K562 (cell line): ENCODE measurements at regions not wholly inside any gene's neighbourhood (a gene's known extent, or its start where the extent isn't known, plus 50 kb on each side); places are given as distances from the start of the nearest gene placed in this dataset.

Source experiments
- ATAC-seq: fragments of 200-7000 bp; cut with Tn5 transposase; 3 replicates; pipeline ENCODE4 v1.9.1; 2020; ENCODE audit warnings: moderate library complexity
- BruUV-seq: library from RNA; stranded (reverse); fragments of 400-500 nt; replicated peaks from 2 replicates; lab custom pipeline; 2021; lab: Mats Ljungman, UMichigan
- CTCF ChIA-PET: fragments of 300-600 bp; formaldehyde crosslinking; extraction: SDS; loops from one replicate; lab custom pipeline; 2021; ENCODE audit warnings: low intra/inter-chr PET ratio; lab: Yijun Ruan, JAX
- POLR2A ChIA-PET: fragments of 300-600, 350-650 bp; sonication (Branson Sonifier 250); formaldehyde crosslinking; extraction: SDS; loops from one replicate; lab custom pipeline; 2021; ENCODE audit warnings: antibody characterized with exemption, inconsistent platforms; lab: Yijun Ruan, JAX
- DNase-seq, 4 experiments: peaks; one replicate each; pipeline versions ENCODE4 v3.0.0 to v3.0.0-alpha.2; 2011 to 2018; ENCODE audit warnings: low spot score in 3 of 4, mixed read lengths in 3 of 4; ENCODE audit errors: extremely low read depth in 1 of 4
- FAIRE-seq: peaks from 2 replicates; lab custom pipeline; 2011; peaks lifted over from hg19 to GRCh38; lab: Jason Lieb, UNC
- H2AFZ ChIP-seq: 2 replicates; pipeline ENCODE4 v1.6.0; 2011; ENCODE audit warnings: low read depth, low read length, control low read depth, inconsistent platforms
- H3K27ac ChIP-seq: fragments of 200-600 bp; 3 replicates; pipeline ENCODE4 v1.8.0; 2011; ENCODE audit warnings: low read depth, mild to moderate bottlenecking, control low read depth, inconsistent platforms, low read length, moderate library complexity, mixed read lengths; ENCODE audit errors: extremely low read depth
- H3K27me3 ChIP-seq, 2 experiments: fragments of 300-600 bp in 1 of 2; 2 replicates in 1 of 2; 3 replicates in 1 of 2; pipeline versions ENCODE4 v1.6.0 to v1.8.0; 2011; ENCODE audit warnings: inconsistent platforms in 2 of 2, low read length in 2 of 2, mild to moderate bottlenecking in 1 of 2, mixed read lengths in 1 of 2, moderate library complexity in 1 of 2; ENCODE audit not compliant: control insufficient read depth in 2 of 2, insufficient read depth in 2 of 2
- H3K36me3 ChIP-seq: fragments of 300-600 bp; 3 replicates; pipeline ENCODE4 v1.8.0; 2011; ENCODE audit warnings: mild to moderate bottlenecking, low read length, inconsistent platforms; ENCODE audit not compliant: control insufficient read depth, insufficient read depth
- H3K4me1 ChIP-seq, 2 experiments: fragments of 200-600 bp in 1 of 2; replicated peaks in 1 of 2; 2 replicates in 1 of 2; 3 replicates in 1 of 2; pipeline versions ENCODE4 v1.5.1 to v1.8.0; 2011; ENCODE audit warnings: inconsistent platforms in 2 of 2, low read length in 2 of 2, mild to moderate bottlenecking in 1 of 2, mixed read lengths in 1 of 2, moderate library complexity in 1 of 2; ENCODE audit not compliant: control insufficient read depth in 2 of 2, insufficient read depth in 2 of 2
- H3K4me2 ChIP-seq: 2 replicates; pipeline ENCODE4 v1.6.1; 2011; ENCODE audit warnings: low read length, control low read depth, inconsistent platforms, mixed read lengths; ENCODE audit not compliant: insufficient read depth
- H3K4me3 ChIP-seq: fragments of 200-600 bp; sonication (generic), shearing (Covaris generic); 2 replicates; pipeline ENCODE4 v1.5.1; 2016; ENCODE audit warnings: control low read depth, inconsistent platforms
- H3K79me2 ChIP-seq: fragments of 200-600 bp; 3 replicates; pipeline ENCODE4 v1.8.0; 2011; ENCODE audit warnings: low read length, inconsistent platforms; ENCODE audit not compliant: control insufficient read depth, insufficient read depth
- H3K9ac ChIP-seq, 2 experiments: 2 replicates each; pipeline versions ENCODE4 v1.6.0 to v1.6.1; 2011; ENCODE audit warnings: low read depth in 2 of 2, low read length in 2 of 2, control low read depth in 1 of 2, inconsistent platforms in 1 of 2, mild to moderate bottlenecking in 1 of 2, mixed read lengths in 1 of 2; ENCODE audit not compliant: insufficient read depth in 1 of 2
- H3K9me1 ChIP-seq: one replicate; pipeline ENCODE4 v1.6.0; 2011; ENCODE audit warnings: inconsistent platforms, mild to moderate bottlenecking, low read length, moderate library complexity; ENCODE audit not compliant: control insufficient read depth, insufficient read depth
- H3K9me3 ChIP-seq: replicated peaks from 2 replicates; pipeline ENCODE4 v1.5.1; 2011; ENCODE audit warnings: low read depth, low read length, inconsistent platforms; ENCODE audit not compliant: control insufficient read depth, insufficient read depth
- H4K20me1 ChIP-seq: replicated peaks from 2 replicates; pipeline ENCODE4 v1.6.1; 2011; ENCODE audit warnings: low read length, inconsistent platforms, mixed read lengths; ENCODE audit not compliant: control insufficient read depth, insufficient read depth
- PHF20 ChIP-seq: fragments of 450-650 bp; IDR thresholded peaks from 2 replicates; pipeline ENCODE4 v1.6.1; 2018; ENCODE audit not compliant: partially characterized antibody
- TCFL5 ChIP-seq: fragments of 250-450 bp; sonication (Bioruptor Pico); conservative IDR thresholded peaks from 2 replicates; pipeline ENCODE4 v1.6.1; 2021; ENCODE audit warnings: mild to moderate bottlenecking, moderate library complexity, matching md5 sums
- ZBTB40 ChIP-seq, 2 experiments: fragments of 450-650 bp in 1 of 2; sonication (generic) in 1 of 2; formaldehyde crosslinking in 1 of 2; IDR thresholded peaks; 2 replicates each; pipeline versions ENCODE4 v1.7.1 to v1.9.0; 2016 to 2022; ENCODE audit warnings: inconsistent platforms in 1 of 2, mild to moderate bottlenecking in 1 of 2, missing genetic modification reagents in 1 of 2
- ZNF280A ChIP-seq: fragments of 450-650 bp; IDR thresholded peaks from 2 replicates; pipeline ENCODE4 v1.6.1; 2018; ENCODE audit warnings: mild to moderate bottlenecking, low read depth; ENCODE audit not compliant: partially characterized antibody
- ZNF830 ChIP-seq: fragments of 250-450 bp; sonication (Bioruptor Pico); IDR thresholded peaks from 2 replicates; pipeline ENCODE4 v1.5.0; 2021; ENCODE audit warnings: mild to moderate bottlenecking
- WGBS: fragments of 100-300 bp; shearing (Covaris generic); methylation state at CpG from one replicate; pipeline ENCODE4 v1.1.6; 2016; ENCODE audit warnings: low coverage, mixed read lengths; ENCODE audit not compliant: insufficient coverage; ENCODE audit errors: missing lambda C conversion rate; 5-methylcytosine and 5-hydroxymethylcytosine counted together
- in situ Hi-C: fragments of 300-500 bp; cut with MboI; formaldehyde crosslinking; loops from 4 replicates; pipeline ENCODE4 v1.15.0; 2018; ENCODE audit warnings: inconsistent platforms, mixed read lengths
- intact Hi-C: fragments of 100-400 bp; cut with micrococcal nuclease; formaldehyde crosslinking; loops from 2 replicates; pipeline ENCODE4 v1.14.2; 2022
- TF ChIP-seq, protein P1 (sequence below), 2 experiments: fragments of 450-650 bp; IDR thresholded peaks; 2 replicates each; pipeline ENCODE4 v1.6.1; 2018; ENCODE audit warnings: mild to moderate bottlenecking in 2 of 2, low read depth in 1 of 2; ENCODE audit not compliant: partially characterized antibody in 2 of 2

DNA sequence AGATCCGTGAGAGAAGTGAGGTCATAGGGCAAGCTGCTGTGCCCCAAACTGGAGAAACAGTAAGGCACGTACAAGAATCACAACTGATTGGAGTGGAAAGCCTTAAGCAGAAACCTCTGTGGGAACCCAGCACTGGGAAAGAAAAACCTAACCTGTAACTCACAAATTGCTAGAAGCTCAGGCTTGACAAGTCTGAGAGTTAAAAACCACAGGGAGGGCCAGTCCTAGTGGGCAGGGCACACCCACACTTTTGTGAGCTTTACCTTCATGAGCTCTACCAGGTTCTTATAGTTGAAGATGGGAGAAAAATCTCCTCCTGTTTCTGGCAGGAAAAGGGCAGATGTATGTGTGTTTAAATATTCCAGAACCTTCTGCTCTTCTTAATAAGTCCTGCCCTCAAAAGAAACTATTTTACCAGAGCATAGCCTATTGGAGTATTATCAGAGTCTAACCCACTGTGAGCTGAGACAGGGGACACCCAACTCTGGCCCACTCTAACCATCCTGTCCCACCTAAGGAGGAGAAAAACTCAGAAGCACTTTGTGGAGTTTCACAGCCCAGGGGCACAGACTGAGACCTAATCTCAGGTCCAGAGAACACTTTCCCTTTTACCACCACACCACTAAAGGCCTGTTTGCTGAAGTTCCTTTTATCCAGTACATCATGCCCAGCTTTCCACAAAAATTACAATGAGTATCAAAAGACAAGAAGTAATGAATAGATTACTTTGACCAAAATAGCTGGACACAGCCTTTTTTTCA is 1265.7 kb upstream of the CHAC2 start:
- Histone ChIP-seq H4K20me1 (no peaks in the 10 kb centered on the region), H3K79me2 (no peaks in the 10 kb centered on the region), H3K4me2 (no peak overlapping the region), H3K27me3 (no peaks in the 10 kb centered on the region), H3K9me1 (no peaks in the 10 kb centered on the region), H3K4me1 (no peaks in the 10 kb centered on the region), H3K9me3 (no peaks in the 10 kb centered on the region; the same call in none of the 2 replicates), H2AFZ (no peak overlapping the region), H3K4me3 (no peak overlapping the region), H3K27ac (no peak overlapping the region), H3K9ac (no peak overlapping the region), H3K36me3 (no peaks in the 10 kb centered on the region)
- 0% methylated on average over 2 of the region's 2 CpGs for WGBS
- in situ Hi-C loops (no loop called here), intact Hi-C loops (no loop called here)
- FAIRE-seq (no peak), ATAC-seq (no peak), DNase-seq (no peak)
- no TSS peak for BruUV-seq
- CTCF ChIA-PET = no interaction called here
- POLR2A ChIA-PET = no interaction called here
- TF ChIP-seq, protein P1, sequence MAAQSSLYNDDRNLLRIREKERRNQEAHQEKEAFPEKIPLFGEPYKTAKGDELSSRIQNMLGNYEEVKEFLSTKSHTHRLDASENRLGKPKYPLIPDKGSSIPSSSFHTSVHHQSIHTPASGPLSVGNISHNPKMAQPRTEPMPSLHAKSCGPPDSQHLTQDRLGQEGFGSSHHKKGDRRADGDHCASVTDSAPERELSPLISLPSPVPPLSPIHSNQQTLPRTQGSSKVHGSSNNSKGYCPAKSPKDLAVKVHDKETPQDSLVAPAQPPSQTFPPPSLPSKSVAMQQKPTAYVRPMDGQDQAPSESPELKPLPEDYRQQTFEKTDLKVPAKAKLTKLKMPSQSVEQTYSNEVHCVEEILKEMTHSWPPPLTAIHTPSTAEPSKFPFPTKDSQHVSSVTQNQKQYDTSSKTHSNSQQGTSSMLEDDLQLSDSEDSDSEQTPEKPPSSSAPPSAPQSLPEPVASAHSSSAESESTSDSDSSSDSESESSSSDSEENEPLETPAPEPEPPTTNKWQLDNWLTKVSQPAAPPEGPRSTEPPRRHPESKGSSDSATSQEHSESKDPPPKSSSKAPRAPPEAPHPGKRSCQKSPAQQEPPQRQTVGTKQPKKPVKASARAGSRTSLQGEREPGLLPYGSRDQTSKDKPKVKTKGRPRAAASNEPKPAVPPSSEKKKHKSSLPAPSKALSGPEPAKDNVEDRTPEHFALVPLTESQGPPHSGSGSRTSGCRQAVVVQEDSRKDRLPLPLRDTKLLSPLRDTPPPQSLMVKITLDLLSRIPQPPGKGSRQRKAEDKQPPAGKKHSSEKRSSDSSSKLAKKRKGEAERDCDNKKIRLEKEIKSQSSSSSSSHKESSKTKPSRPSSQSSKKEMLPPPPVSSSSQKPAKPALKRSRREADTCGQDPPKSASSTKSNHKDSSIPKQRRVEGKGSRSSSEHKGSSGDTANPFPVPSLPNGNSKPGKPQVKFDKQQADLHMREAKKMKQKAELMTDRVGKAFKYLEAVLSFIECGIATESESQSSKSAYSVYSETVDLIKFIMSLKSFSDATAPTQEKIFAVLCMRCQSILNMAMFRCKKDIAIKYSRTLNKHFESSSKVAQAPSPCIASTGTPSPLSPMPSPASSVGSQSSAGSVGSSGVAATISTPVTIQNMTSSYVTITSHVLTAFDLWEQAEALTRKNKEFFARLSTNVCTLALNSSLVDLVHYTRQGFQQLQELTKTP (IDR thresholded peaks at IDR 0.05; ENCODE audit: low read depth in 1 of 2, partially characterized antibody in 2 of 2) = no peak
- TF ChIP-seq PHF20 = no peak
- no peak for TF ChIP-seq TCFL5 (CRISPR knock-in tag)
- no peak for TF ChIP-seq ZBTB40 (IDR thresholded peaks at IDR 0.05)
- TF ChIP-seq ZBTB40 (CRISPR knock-in tag; IDR thresholded peaks at IDR 0.05) = no peak
- no peak for TF ChIP-seq ZNF830 (CRISPR knock-in tag)
- no peak for TF ChIP-seq ZNF280A
